HFFc6 (cell line): ENCODE measurements at regions not wholly inside any gene's neighbourhood (a gene's known extent, or its start where the extent isn't known, plus 50 kb on each side); places are given as distances from the start of the nearest gene placed in this dataset.
"Not testable (repeated sequence)": the region's sequence is repeated elsewhere in the genome, so short reads cannot be mapped to it uniquely, and the experiment has no call there.

Experiments used
- DNase-seq: peaks from one replicate; pipeline ENCODE4 v3.0.0-alpha.2; 2018
- H3K27ac Mint-ChIP-seq: 2 replicates; pipeline ENCODE4 v1.8.0; 2020; ENCODE audit warnings: mild to moderate bottlenecking, mixed read lengths
- H3K27me3 Mint-ChIP-seq: 2 replicates; pipeline ENCODE4 v1.8.0; 2021; ENCODE audit warnings: mild to moderate bottlenecking, moderate library complexity, mixed read lengths; ENCODE audit not compliant: insufficient read depth
- H3K36me3 Mint-ChIP-seq: 2 replicates; pipeline ENCODE4 v1.8.0; 2021; ENCODE audit warnings: low read depth, mixed read lengths
- H3K4me1 Mint-ChIP-seq: 2 replicates; pipeline ENCODE4 v1.8.0; 2020; ENCODE audit warnings: low read depth, mixed read lengths
- H3K4me3 Mint-ChIP-seq: 2 replicates; pipeline ENCODE4 v1.8.0; 2020; ENCODE audit warnings: mild to moderate bottlenecking, moderate library complexity, mixed read lengths
- H3K9me3 Mint-ChIP-seq: 2 replicates; pipeline ENCODE4 v1.8.0; 2020; ENCODE audit warnings: mild to moderate bottlenecking, mixed read lengths
- CTCF ChIP-seq: fragments of 200-600 bp; sonication (generic); IDR thresholded peaks from 2 replicates; pipeline ENCODE4 v1.5.0; 2021; ENCODE audit warnings: antibody characterized with exemption, mild to moderate bottlenecking

GRCh38 chr2:6196449-6196848 is 504.3 kb downstream of the SOX11 start:
- no peak for TF ChIP-seq CTCF
- no peak for DNase-seq
- Mint-ChIP-seq H3K36me3 (no peaks in the 10 kb centered on the region), H3K27me3 (no peaks in the 10 kb centered on the region), H3K27ac (no peak overlapping the region), H3K4me3 (no peak overlapping the region), H3K4me1 (no peaks in the 10 kb centered on the region), H3K9me3 (peaks cover 39% of the 10 kb centered on the region)

- H3K36me3 Mint-ChIP-seq, DNase-seq, H3K4me3 Mint-ChIP-seq, H3K4me1 Mint-ChIP-seq, H3K27ac Mint-ChIP-seq, H3K27me3 Mint-ChIP-seq: not testable (repeated sequence)
- peaks cover 42% of the 10 kb centered on the region for H3K9me3 Mint-ChIP-seq
These were observed 506.3 kb downstream of the SOX11 start for GRCh38 chr2:6198370-6198919.

- no peak overlapping the region for H3K4me3 Mint-ChIP-seq
- DNase-seq, result no peak
- H3K4me1 Mint-ChIP-seq, result no peaks in the 10 kb centered on the region
- H3K27me3 Mint-ChIP-seq, result no peaks in the 10 kb centered on the region
- no peak for TF ChIP-seq CTCF
- 0 out of 2 replicates have a peak, but pooled peaks cover 5% of the 10 kb centered on the region for H3K36me3 Mint-ChIP-seq
- no peak overlapping the region for H3K27ac Mint-ChIP-seq
- peaks cover 48% of the 10 kb centered on the region for H3K9me3 Mint-ChIP-seq
These were observed 510.6 kb downstream of the SOX11 start for GRCh38 chr2:6202756-6203155.

GRCh38 chr2:6203291-6203959 is 511.2 kb downstream of the SOX11 start:
- H3K36me3 Mint-ChIP-seq, result peaks cover 7% of the 10 kb centered on the region; the same call in 1 of the 2 replicates
- no peaks in the 10 kb centered on the region for H3K4me1 Mint-ChIP-seq
- H3K27ac Mint-ChIP-seq, result no peak overlapping the region
- H3K4me3 Mint-ChIP-seq, result no peak overlapping the region
- no peaks in the 10 kb centered on the region for H3K27me3 Mint-ChIP-seq
- peaks cover 50% of the 10 kb centered on the region for H3K9me3 Mint-ChIP-seq
- no peak for DNase-seq
- TF ChIP-seq CTCF, result no peak

- Mint-ChIP-seq H3K4me3 (no peak overlapping the region), H3K36me3 (peaks cover 11% of the 10 kb centered on the region; the same call in 1 of the 2 replicates)
- no peak for TF ChIP-seq CTCF
These were observed 514.7 kb downstream of the SOX11 start for GRCh38 chr2:6206882-6207281.

GRCh38 chr2:6211236-6211635 is 519.1 kb downstream of the SOX11 start:
- TF ChIP-seq CTCF, result no peak
- Mint-ChIP-seq H3K9me3 (peaks cover 66% of the 10 kb centered on the region), H3K27ac (no peak overlapping the region), H3K36me3 (peaks cover 6% of the 10 kb centered on the region; the same call in 1 of the 2 replicates), H3K4me3 (no peak overlapping the region), H3K4me1 (no peaks in the 10 kb centered on the region), H3K27me3 (no peaks in the 10 kb centered on the region; the same call in 1 of the 2 replicates)
- DNase-seq, result no peak

More at GRCh38 chr2:6206882-6207281, 514.7 kb downstream of the SOX11 start:
- Mint-ChIP-seq H3K9me3 (peaks cover 61% of the 10 kb centered on the region), H3K27ac (no peak overlapping the region), H3K4me1 (no peaks in the 10 kb centered on the region), H3K27me3 (no peaks in the 10 kb centered on the region; the same call in 1 of the 2 replicates)
- DNase-seq, result no peak
